ENCODE measurements at regions not wholly inside any gene's neighbourhood (a gene's known extent, or its start where the extent isn't known, plus 50 kb on each side); places are given as distances from the start of the nearest gene placed in this dataset.

GRCh38 chr3:107953722-107954121, 137.1 kb downstream of the CD47 start:
- DNase-seq (no peak), ATAC-seq (no peak)
- no peak overlapping the region for H3K4me3 ChIP-seq (ENCODE audit: low read length)
- no peaks in the 10 kb centered on the region for H4K20me1 ChIP-seq (ENCODE audit: low read length)
- no peaks in the 10 kb centered on the region for H3K9me2 ChIP-seq (replicated peaks; ENCODE audit: low read length)
- no peak overlapping the region for H3K9ac ChIP-seq (ENCODE audit: low read length)
- no peaks in the 10 kb centered on the region for H3K4me1 ChIP-seq (ENCODE audit: insufficient read depth, low read length)
- no peaks in the 10 kb centered on the region for H3K36me3 ChIP-seq (ENCODE audit: low read depth, low read length)
- POLR2A ChIA-PET (ENCODE audit: unreplicated experiment): no interaction called here
- H3K27me3 ChIP-seq (ENCODE audit: low read length): no peaks in the 10 kb centered on the region
- H3K9me3 ChIP-seq (ENCODE audit: low read length): no peaks in the 10 kb centered on the region
- no peaks in the 10 kb centered on the region for H3F3A ChIP-seq (ENCODE audit: low read length, unreplicated experiment)
- intact Hi-C loops (cut with micrococcal nuclease): no loop called here
- no peaks in the 10 kb centered on the region for H3K79me2 ChIP-seq (ENCODE audit: low read length)
- H3K27ac ChIP-seq (ENCODE audit: low read length): no peak overlapping the region
- CTCF ChIA-PET: no interaction called here
- no peak for TF ChIP-seq EZH2 (IDR thresholded peaks at IDR 0.05; ENCODE audit: low read length, unreplicated experiment)
- TF ChIP-seq EZH2phosphoT487 (IDR thresholded peaks at IDR 0.05; ENCODE audit: borderline replicate concordance, low read length): no peak
- TF ChIP-seq, protein P1, sequence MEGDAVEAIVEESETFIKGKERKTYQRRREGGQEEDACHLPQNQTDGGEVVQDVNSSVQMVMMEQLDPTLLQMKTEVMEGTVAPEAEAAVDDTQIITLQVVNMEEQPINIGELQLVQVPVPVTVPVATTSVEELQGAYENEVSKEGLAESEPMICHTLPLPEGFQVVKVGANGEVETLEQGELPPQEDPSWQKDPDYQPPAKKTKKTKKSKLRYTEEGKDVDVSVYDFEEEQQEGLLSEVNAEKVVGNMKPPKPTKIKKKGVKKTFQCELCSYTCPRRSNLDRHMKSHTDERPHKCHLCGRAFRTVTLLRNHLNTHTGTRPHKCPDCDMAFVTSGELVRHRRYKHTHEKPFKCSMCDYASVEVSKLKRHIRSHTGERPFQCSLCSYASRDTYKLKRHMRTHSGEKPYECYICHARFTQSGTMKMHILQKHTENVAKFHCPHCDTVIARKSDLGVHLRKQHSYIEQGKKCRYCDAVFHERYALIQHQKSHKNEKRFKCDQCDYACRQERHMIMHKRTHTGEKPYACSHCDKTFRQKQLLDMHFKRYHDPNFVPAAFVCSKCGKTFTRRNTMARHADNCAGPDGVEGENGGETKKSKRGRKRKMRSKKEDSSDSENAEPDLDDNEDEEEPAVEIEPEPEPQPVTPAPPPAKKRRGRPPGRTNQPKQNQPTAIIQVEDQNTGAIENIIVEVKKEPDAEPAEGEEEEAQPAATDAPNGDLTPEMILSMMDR (conservative IDR thresholded peaks at IDR 0.05; ENCODE audit: low read depth, low read length): no peak
- H3K4me2 ChIP-seq (ENCODE audit: low read length): no peak overlapping the region
- no peak overlapping the region for H2AFZ ChIP-seq (ENCODE audit: low read length)
- no TSS peak for BruUV-seq (replicated peaks)

DNA sequence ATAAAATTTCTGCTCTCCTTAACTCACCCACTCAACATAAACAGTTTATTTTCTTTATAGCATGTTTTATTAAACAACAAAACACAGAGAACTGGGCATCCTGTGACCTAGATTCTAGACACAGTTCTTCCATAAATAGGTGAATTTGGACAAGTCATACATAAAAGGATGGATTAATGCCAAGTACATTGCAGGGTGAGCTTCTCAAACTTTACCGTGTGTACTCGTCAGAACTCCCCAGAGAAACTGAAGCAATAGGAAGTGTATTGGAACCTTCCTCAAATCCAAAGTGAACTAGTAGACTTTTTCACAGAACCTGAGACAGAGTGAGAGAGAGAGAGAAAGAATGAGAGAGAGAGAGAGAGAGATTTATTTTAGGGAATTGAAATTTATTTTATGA, 139.7 kb downstream of the CD47 start:
- Histone ChIP-seq H3K4me1 (ENCODE audit: insufficient read depth, low read length) (no peaks in the 10 kb centered on the region), H3K9me2 (replicated peaks; ENCODE audit: low read length) (no peaks in the 10 kb centered on the region), H3K4me2 (ENCODE audit: low read length) (no peak overlapping the region), H3K27me3 (ENCODE audit: low read length) (no peaks in the 10 kb centered on the region), H2AFZ (ENCODE audit: low read length) (no peak overlapping the region), H3K27ac (ENCODE audit: low read length) (no peak overlapping the region), H3K9me3 (ENCODE audit: low read length) (no peaks in the 10 kb centered on the region), H3K4me3 (ENCODE audit: low read length) (no peak overlapping the region), H3K9ac (ENCODE audit: low read length) (no peak overlapping the region), H3F3A (ENCODE audit: low read length, unreplicated experiment) (no peaks in the 10 kb centered on the region), H3K79me2 (ENCODE audit: low read length) (no peaks in the 10 kb centered on the region), H3K36me3 (ENCODE audit: low read depth, low read length) (no peaks in the 10 kb centered on the region), H4K20me1 (ENCODE audit: low read length) (no peaks in the 10 kb centered on the region)
- intact Hi-C loops (cut with micrococcal nuclease): no loop called here
- BruUV-seq (replicated peaks): no TSS peak
- TF ChIP-seq EZH2phosphoT487 (IDR thresholded peaks at IDR 0.05; ENCODE audit: borderline replicate concordance, low read length) (no peak), EZH2 (IDR thresholded peaks at IDR 0.05; ENCODE audit: low read length, unreplicated experiment) (no peak)
- TF ChIP-seq, protein P1 (conservative IDR thresholded peaks at IDR 0.05; ENCODE audit: low read depth, low read length): no peak
- POLR2A ChIA-PET (ENCODE audit: unreplicated experiment): no interaction called here
- DNase-seq (no peak), ATAC-seq (no peak)
- CTCF ChIA-PET: no interaction called here

DNA sequence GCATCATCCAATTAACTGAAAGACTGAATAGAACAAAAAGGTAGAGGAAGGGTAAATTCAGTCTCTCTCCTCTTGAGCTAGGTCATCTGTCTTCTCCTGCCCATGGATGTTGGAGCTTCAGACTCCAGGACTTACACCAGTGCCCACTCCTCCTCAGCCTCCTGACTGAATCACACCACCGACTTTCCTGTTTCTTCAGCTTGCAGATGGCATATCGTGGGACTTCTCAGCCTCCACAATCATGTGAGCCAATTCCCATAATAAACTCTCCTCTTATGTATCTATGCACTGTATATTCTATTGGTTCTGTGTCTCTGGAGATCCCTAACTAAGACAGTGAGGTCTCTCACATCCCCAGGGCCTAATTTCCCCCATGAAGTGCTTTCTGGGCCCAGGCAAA, 140.4 kb downstream of the CD47 start:
- Histone ChIP-seq H3K27me3 (ENCODE audit: low read length) (no peaks in the 10 kb centered on the region), H3K4me1 (ENCODE audit: insufficient read depth, low read length) (no peaks in the 10 kb centered on the region), H3K9ac (ENCODE audit: low read length) (no peak overlapping the region), H3K9me3 (ENCODE audit: low read length) (no peaks in the 10 kb centered on the region), H4K20me1 (ENCODE audit: low read length) (no peaks in the 10 kb centered on the region), H3K4me2 (ENCODE audit: low read length) (no peak overlapping the region), H2AFZ (ENCODE audit: low read length) (no peak overlapping the region), H3F3A (ENCODE audit: low read length, unreplicated experiment) (no peaks in the 10 kb centered on the region), H3K36me3 (ENCODE audit: low read depth, low read length) (no peaks in the 10 kb centered on the region), H3K4me3 (ENCODE audit: low read length) (no peak overlapping the region), H3K79me2 (ENCODE audit: low read length) (no peaks in the 10 kb centered on the region), H3K27ac (ENCODE audit: low read length) (no peak overlapping the region), H3K9me2 (replicated peaks; ENCODE audit: low read length) (no peaks in the 10 kb centered on the region)
- no TSS peak for BruUV-seq (replicated peaks)
- ChIA-PET CTCF (no interaction called here), POLR2A (ENCODE audit: unreplicated experiment) (no interaction called here)
- intact Hi-C loops (cut with micrococcal nuclease): no loop called here
- DNase-seq (no peak), ATAC-seq (no peak)
- TF ChIP-seq EZH2 (IDR thresholded peaks at IDR 0.05; ENCODE audit: low read length, unreplicated experiment): no peak
- no peak for TF ChIP-seq EZH2phosphoT487 (IDR thresholded peaks at IDR 0.05; ENCODE audit: borderline replicate concordance, low read length)
- TF ChIP-seq, protein P1 (conservative IDR thresholded peaks at IDR 0.05; ENCODE audit: low read depth, low read length): no peak

Data from PC-3 (cell line).